ENCODE measurements at regions not wholly inside any gene's neighbourhood (a gene's known extent, or its start where the extent isn't known, plus 50 kb on each side); places are given as distances from the start of the nearest gene placed in this dataset.

DNA sequence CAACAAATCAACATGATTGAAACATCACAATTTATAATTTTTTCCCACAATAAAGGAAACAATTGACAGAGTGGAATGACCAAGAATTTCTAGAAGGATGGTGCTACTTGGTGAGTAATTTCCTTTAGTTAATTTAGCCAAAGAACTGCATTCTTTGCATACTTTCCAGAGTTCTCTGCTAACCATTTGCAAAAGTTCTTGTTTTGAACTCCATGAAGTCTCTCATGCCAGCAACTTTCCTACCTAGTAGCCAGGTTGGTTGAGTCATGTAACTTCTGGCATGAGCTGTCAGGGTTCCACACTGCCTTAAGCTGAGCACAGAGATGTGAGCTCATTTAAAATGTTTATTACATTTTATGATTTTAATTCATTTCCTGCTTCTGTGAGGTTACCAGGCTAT, 539.6 kb downstream of the PID1 start:
- TF ChIP-seq CTCF (IDR thresholded peaks at IDR 0.05) (no peak), POLR2A (IDR thresholded peaks at IDR 0.05) (no peak)
